GM23338 (cell line): ENCODE measurements at regions not wholly inside any gene's neighbourhood (a gene's known extent, or its start where the extent isn't known, plus 50 kb on each side); places are given as distances from the start of the nearest gene placed in this dataset.

ENCODE experiments used
- ATAC-seq: fragments of 200-7000 bp; cut with Tn5 transposase; 3 replicates; pipeline ENCODE4 v1.9.1; 2020
- DNase-seq: peaks from one replicate; pipeline ENCODE4 v3.0.0-alpha.2; 2015; ENCODE audit warnings: low spot score
- H2AFZ ChIP-seq: fragments of 200-600 bp; sonication (generic); 2 replicates; pipeline ENCODE4 v1.8.0; 2016; ENCODE audit warnings: antibody characterized with exemption, mild to moderate bottlenecking, moderate library complexity
- H3F3A ChIP-seq: fragments of 200-600 bp; sonication (generic); replicated peaks from 2 replicates; pipeline ENCODE4 v1.8.0; 2017; ENCODE audit warnings: antibody characterized with exemption, mixed run types, low read depth
- H3K27ac ChIP-seq: fragments of 200-600 bp; sonication (generic); 2 replicates; pipeline ENCODE4 v1.6.1; 2016; ENCODE audit warnings: low read depth
- H3K27me3 ChIP-seq: fragments of 200-600 bp; sonication (generic); 2 replicates; pipeline ENCODE4 v1.8.0; 2016; ENCODE audit warnings: mild to moderate bottlenecking, mixed run types, moderate library complexity; ENCODE audit not compliant: insufficient read depth
- H3K36me3 ChIP-seq: fragments of 200-600 bp; sonication (generic); 2 replicates; pipeline ENCODE4 v1.8.0; 2016; ENCODE audit warnings: mild to moderate bottlenecking; ENCODE audit not compliant: insufficient read depth
- H3K4me1 ChIP-seq: fragments of 200-600 bp; sonication (generic); 2 replicates; pipeline ENCODE4 v1.8.0; 2016; ENCODE audit warnings: mild to moderate bottlenecking, moderate library complexity; ENCODE audit not compliant: insufficient read depth
- H3K4me2 ChIP-seq: fragments of 200-600 bp; sonication (generic); 2 replicates; pipeline ENCODE4 v1.7.1; 2017; ENCODE audit warnings: mixed run types
- H3K4me3 ChIP-seq: fragments of 200-600 bp; sonication (generic); 2 replicates; pipeline ENCODE4 v1.6.1; 2016; ENCODE audit warnings: mixed run types
- H3K79me2 ChIP-seq: fragments of 200-600 bp; sonication (generic); replicated peaks from 2 replicates; pipeline ENCODE4 v1.8.0; 2017; ENCODE audit warnings: mild to moderate bottlenecking; ENCODE audit not compliant: insufficient read depth
- H3K9me2 ChIP-seq: fragments of 200-600 bp; sonication (generic); 2 replicates; pipeline ENCODE4 v1.8.0; 2017; ENCODE audit not compliant: insufficient read depth
- H4K20me1 ChIP-seq: fragments of 200-600 bp; sonication (generic); replicated peaks from 2 replicates; pipeline ENCODE4 v1.8.0; 2017; ENCODE audit warnings: mild to moderate bottlenecking; ENCODE audit not compliant: insufficient read depth
- H3K27ac Mint-ChIP-seq: 2 replicates; pipeline ENCODE4 v1.8.0; 2020; ENCODE audit warnings: inconsistent platforms, mild to moderate bottlenecking, moderate library complexity, mixed read lengths
- H3K27me3 Mint-ChIP-seq: 3 replicates; pipeline ENCODE4 v1.8.0; 2022; ENCODE audit warnings: low read depth, mild to moderate bottlenecking, moderate library complexity, mixed read lengths, inconsistent platforms; ENCODE audit not compliant: insufficient read depth, poor library complexity
- H3K36me3 Mint-ChIP-seq: 3 replicates; pipeline ENCODE4 v1.8.0; 2021; ENCODE audit warnings: low read depth, mild to moderate bottlenecking, inconsistent platforms, moderate library complexity, mixed read lengths
- H3K4me1 Mint-ChIP-seq: 3 replicates; pipeline ENCODE4 v1.8.0; 2020; ENCODE audit warnings: mild to moderate bottlenecking, inconsistent platforms, mixed read lengths
- H3K4me3 Mint-ChIP-seq: 3 replicates; pipeline ENCODE4 v1.8.0; 2021; ENCODE audit warnings: moderate library complexity, mild to moderate bottlenecking, inconsistent platforms, mixed read lengths
- H3K9me3 Mint-ChIP-seq: 3 replicates; pipeline ENCODE4 v1.8.0; 2020; ENCODE audit warnings: moderate library complexity, mild to moderate bottlenecking, inconsistent platforms, mixed read lengths
- CREB1 ChIP-seq: fragments of 250-450 bp; sonication (Bioruptor Pico); IDR thresholded peaks from 2 replicates; pipeline ENCODE4 v1.5.0; 2020; ENCODE audit warnings: low read depth, mild to moderate bottlenecking, moderate library complexity
- JUNB ChIP-seq: IDR thresholded peaks from one replicate; pipeline ENCODE4 v1.6.1; 2016; ENCODE audit warnings: antibody characterized with exemption; ENCODE audit not compliant: unreplicated experiment
- STAT1 ChIP-seq: IDR thresholded peaks from one replicate; pipeline ENCODE4 v1.6.1; 2016; ENCODE audit warnings: antibody characterized with exemption; ENCODE audit not compliant: unreplicated experiment
- TF ChIP-seq, protein P1 (sequence below): IDR thresholded peaks from one replicate; pipeline ENCODE4 v1.6.1; 2018; ENCODE audit warnings: antibody characterized with exemption; ENCODE audit not compliant: unreplicated experiment
- TF ChIP-seq, protein P2 (sequence below), 2 experiments: fragments of 200-600 bp in 1 of 2; sonication (generic) in 1 of 2; conservative IDR thresholded peaks; 2 replicates each; pipeline versions ENCODE4 v1.5.1 to v1.6.1; 2016 to 2017; ENCODE audit warnings: antibody characterized with exemption in 2 of 2, low read depth in 2 of 2, mild to moderate bottlenecking in 2 of 2, moderate library complexity in 1 of 2

DNA sequence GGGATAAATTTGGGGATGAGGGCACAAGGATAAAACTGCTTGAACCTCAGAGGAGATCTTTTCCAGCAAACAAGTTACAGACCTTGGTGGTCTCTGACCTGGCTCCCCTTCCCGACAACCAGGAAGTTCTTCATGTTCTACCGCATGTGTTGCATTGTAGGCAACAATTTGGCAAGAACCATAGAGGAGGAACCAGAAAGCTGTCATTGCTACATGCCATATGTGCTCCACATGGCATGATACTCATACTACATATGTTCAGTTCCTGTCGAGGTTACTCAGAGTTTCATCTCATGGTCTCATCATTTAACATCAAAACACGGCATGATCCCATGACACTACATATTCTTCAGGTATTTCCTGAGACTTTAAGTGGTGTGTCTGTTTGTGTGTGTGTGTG, 235.9 kb downstream of the OR13H1 start:
- H3K36me3 ChIP-seq = peaks cover 46% of the 10 kb centered on the region
- no peaks in the 10 kb centered on the region for H3K27me3 ChIP-seq
- H4K20me1 ChIP-seq = no peaks in the 10 kb centered on the region
- DNase-seq (no peak), ATAC-seq (no peak)
- H3K27ac Mint-ChIP-seq = no peak overlapping the region
- no peaks in the 10 kb centered on the region for H3F3A ChIP-seq
- H3K9me2 ChIP-seq = no peaks in the 10 kb centered on the region
- no peak overlapping the region for H3K4me3 Mint-ChIP-seq
- H3K27ac ChIP-seq = no peak overlapping the region
- H3K4me2 ChIP-seq = no peak overlapping the region
- no peak for TF ChIP-seq CREB1 (CRISPR knock-in tag)
- no peaks in the 10 kb centered on the region for H3K4me1 ChIP-seq
- peaks cover 3% of the 10 kb centered on the region for H3K27me3 Mint-ChIP-seq
- no peak overlapping the region for H3K4me3 ChIP-seq
- no peaks in the 10 kb centered on the region for H3K9me3 Mint-ChIP-seq
- H2AFZ ChIP-seq = no peak overlapping the region
- peaks cover 83% of the 10 kb centered on the region for H3K36me3 Mint-ChIP-seq
- no peaks in the 10 kb centered on the region for H3K4me1 Mint-ChIP-seq
- H3K79me2 ChIP-seq = no peaks in the 10 kb centered on the region

DNA sequence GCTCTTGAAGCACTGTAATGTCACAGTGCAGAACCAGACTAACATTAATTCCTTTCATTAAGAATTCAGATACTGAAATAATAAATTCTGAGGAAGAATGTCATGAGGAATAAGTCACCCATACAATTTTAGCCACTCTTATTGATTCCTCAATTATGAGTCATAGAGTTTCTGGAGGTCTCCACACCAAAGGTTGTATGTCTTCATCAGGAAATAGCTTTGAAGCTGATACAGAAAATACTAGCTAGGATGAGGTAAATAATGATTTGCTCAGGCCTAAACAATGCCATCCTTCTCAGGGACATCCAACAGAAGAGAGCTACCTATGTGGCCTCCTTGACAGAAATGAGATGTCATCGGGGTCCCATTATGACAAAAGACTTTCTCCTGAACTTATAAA, 238.8 kb downstream of the OR13H1 start:
- DNase-seq (no peak), ATAC-seq (no peak)
- Mint-ChIP-seq H3K9me3 (no peaks in the 10 kb centered on the region; the same call in 2 of the 3 replicates), H3K36me3 (peaks cover 84% of the 10 kb centered on the region), H3K27me3 (no peaks in the 10 kb centered on the region), H3K4me3 (no peak overlapping the region), H3K27ac (no peak overlapping the region), H3K4me1 (no peaks in the 10 kb centered on the region)
- no peak overlapping the region for H2AFZ ChIP-seq
- H4K20me1 ChIP-seq = no peaks in the 10 kb centered on the region
- no peaks in the 10 kb centered on the region for H3F3A ChIP-seq
- no peak overlapping the region for H3K4me2 ChIP-seq
- H3K4me1 ChIP-seq = no peaks in the 10 kb centered on the region
- H3K27ac ChIP-seq = no peak overlapping the region
- peaks cover 42% of the 10 kb centered on the region for H3K36me3 ChIP-seq
- TF ChIP-seq, protein P1, sequence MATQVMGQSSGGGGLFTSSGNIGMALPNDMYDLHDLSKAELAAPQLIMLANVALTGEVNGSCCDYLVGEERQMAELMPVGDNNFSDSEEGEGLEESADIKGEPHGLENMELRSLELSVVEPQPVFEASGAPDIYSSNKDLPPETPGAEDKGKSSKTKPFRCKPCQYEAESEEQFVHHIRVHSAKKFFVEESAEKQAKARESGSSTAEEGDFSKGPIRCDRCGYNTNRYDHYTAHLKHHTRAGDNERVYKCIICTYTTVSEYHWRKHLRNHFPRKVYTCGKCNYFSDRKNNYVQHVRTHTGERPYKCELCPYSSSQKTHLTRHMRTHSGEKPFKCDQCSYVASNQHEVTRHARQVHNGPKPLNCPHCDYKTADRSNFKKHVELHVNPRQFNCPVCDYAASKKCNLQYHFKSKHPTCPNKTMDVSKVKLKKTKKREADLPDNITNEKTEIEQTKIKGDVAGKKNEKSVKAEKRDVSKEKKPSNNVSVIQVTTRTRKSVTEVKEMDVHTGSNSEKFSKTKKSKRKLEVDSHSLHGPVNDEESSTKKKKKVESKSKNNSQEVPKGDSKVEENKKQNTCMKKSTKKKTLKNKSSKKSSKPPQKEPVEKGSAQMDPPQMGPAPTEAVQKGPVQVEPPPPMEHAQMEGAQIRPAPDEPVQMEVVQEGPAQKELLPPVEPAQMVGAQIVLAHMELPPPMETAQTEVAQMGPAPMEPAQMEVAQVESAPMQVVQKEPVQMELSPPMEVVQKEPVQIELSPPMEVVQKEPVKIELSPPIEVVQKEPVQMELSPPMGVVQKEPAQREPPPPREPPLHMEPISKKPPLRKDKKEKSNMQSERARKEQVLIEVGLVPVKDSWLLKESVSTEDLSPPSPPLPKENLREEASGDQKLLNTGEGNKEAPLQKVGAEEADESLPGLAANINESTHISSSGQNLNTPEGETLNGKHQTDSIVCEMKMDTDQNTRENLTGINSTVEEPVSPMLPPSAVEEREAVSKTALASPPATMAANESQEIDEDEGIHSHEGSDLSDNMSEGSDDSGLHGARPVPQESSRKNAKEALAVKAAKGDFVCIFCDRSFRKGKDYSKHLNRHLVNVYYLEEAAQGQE = no peak
- no peaks in the 10 kb centered on the region for H3K9me2 ChIP-seq
- no peaks in the 10 kb centered on the region for H3K27me3 ChIP-seq
- H3K79me2 ChIP-seq = no peaks in the 10 kb centered on the region
- no peak overlapping the region for H3K4me3 ChIP-seq

DNA sequence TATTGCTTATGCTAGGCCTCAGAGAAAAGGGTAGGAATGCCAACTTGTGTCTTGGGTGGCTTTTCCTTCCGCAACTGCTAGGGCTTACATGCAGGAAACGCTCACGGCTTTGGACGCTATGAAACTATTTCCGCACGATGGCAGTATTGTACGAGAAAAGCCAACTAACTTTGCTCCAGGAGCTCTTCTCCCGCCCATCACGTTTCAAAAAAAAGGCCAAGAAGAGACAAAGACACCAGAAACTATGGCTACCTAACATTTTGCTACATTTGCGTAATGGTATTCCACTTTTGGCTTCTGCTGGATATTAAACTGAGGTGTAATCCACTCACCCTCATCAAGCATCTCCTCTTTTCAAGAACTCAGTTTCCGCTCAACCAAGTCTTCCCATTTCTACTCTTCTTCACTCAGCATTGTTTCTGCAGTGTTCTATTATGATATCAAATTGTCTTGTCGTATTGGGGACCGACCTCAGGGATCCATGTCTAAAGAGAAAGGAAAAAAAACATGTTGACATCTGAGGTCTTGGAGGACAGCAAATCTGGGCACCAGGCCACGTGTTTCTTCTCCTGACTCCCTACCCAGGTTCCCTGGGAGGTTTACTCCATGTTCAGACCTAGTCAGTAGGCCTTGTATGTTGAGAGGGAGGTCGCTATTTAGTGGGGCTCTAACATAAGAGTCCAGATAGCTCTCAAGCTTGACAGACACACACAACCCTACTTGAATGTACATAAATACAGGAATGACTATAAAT, 239.4 kb upstream of the STK26 start:
- Mint-ChIP-seq H3K4me1 (no peaks in the 10 kb centered on the region), H3K9me3 (no peaks in the 10 kb centered on the region; the same call in 2 of the 3 replicates), H3K36me3 (peaks cover 84% of the 10 kb centered on the region), H3K27me3 (no peaks in the 10 kb centered on the region), H3K27ac (no peak overlapping the region), H3K4me3 (no peak overlapping the region)
- no peak overlapping the region for H3K4me2 ChIP-seq
- no peaks in the 10 kb centered on the region for H3K4me1 ChIP-seq
- no peaks in the 10 kb centered on the region for H4K20me1 ChIP-seq
- DNase-seq = no peak
- H3F3A ChIP-seq = no peaks in the 10 kb centered on the region
- H3K9me2 ChIP-seq = no peaks in the 10 kb centered on the region
- H3K4me3 ChIP-seq = no peak overlapping the region
- H2AFZ ChIP-seq = no peak overlapping the region
- peaks cover 35% of the 10 kb centered on the region for H3K36me3 ChIP-seq
- no peak overlapping the region for H3K27ac ChIP-seq
- no peak for ATAC-seq
- H3K79me2 ChIP-seq = no peaks in the 10 kb centered on the region
- no peaks in the 10 kb centered on the region for H3K27me3 ChIP-seq
- TF ChIP-seq STAT1 = no peak
- TF ChIP-seq CREB1 (CRISPR knock-in tag) = no peak
- TF ChIP-seq, protein P2, sequence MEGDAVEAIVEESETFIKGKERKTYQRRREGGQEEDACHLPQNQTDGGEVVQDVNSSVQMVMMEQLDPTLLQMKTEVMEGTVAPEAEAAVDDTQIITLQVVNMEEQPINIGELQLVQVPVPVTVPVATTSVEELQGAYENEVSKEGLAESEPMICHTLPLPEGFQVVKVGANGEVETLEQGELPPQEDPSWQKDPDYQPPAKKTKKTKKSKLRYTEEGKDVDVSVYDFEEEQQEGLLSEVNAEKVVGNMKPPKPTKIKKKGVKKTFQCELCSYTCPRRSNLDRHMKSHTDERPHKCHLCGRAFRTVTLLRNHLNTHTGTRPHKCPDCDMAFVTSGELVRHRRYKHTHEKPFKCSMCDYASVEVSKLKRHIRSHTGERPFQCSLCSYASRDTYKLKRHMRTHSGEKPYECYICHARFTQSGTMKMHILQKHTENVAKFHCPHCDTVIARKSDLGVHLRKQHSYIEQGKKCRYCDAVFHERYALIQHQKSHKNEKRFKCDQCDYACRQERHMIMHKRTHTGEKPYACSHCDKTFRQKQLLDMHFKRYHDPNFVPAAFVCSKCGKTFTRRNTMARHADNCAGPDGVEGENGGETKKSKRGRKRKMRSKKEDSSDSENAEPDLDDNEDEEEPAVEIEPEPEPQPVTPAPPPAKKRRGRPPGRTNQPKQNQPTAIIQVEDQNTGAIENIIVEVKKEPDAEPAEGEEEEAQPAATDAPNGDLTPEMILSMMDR (conservative IDR thresholded peaks at IDR 0.05; ENCODE audit: low read depth in 2 of 2) = no peak
- TF ChIP-seq JUNB = no peak
